ENCODE measurements at regions not wholly inside any gene's neighbourhood (a gene's known extent, or its start where the extent isn't known, plus 50 kb on each side); places are given as distances from the start of the nearest gene placed in this dataset.

DNA sequence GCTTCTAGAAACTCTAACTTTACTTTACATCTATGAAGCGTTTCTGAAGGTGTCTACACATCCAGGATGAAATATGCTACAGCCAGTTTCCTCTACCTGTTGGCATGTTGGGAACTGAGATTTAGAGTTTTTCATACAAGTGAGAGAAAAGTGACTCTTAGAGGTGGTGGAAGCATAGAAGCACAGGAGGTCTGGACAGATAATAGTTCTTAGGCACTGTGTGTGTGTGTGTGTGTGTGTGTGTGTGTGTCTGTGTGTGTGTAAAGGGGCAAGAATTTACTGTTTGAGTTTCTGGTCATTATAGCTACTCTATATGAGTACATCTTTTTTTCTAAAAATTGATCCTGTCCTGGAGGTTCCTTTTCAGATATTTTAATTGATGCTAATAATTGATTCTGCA, 110.7 kb upstream of the MTPN start:
- H3K4me1 ChIP-seq (ENCODE audit: control insufficient read depth in 4 of 4, insufficient read depth in 4 of 4, low read length in 3 of 4) = no peaks in the 10 kb centered on the region
- no peak overlapping the region for H3K4me3 ChIP-seq (ENCODE audit: low read depth in 1 of 3, low read length in 3 of 3)
- no peak for DNase-seq (ENCODE audit: low spot score)
- no peaks in the 10 kb centered on the region for H3K27me3 ChIP-seq (ENCODE audit: control insufficient read depth in 4 of 4, insufficient read depth in 4 of 4, low read length in 3 of 4)
- H3K9me3 ChIP-seq (ENCODE audit: control insufficient read depth in 4 of 4, low read length in 3 of 4) = no peaks in the 10 kb centered on the region
- TF ChIP-seq YY1 (IDR thresholded peaks at IDR 0.05) = no peak
- TF ChIP-seq HNF4G (IDR thresholded peaks at IDR 0.05) = no peak
- TF ChIP-seq SP1 (IDR thresholded peaks at IDR 0.05) = no peak
- TF ChIP-seq RAD21 (IDR thresholded peaks at IDR 0.05) = no peak
- TF ChIP-seq, protein P1, sequence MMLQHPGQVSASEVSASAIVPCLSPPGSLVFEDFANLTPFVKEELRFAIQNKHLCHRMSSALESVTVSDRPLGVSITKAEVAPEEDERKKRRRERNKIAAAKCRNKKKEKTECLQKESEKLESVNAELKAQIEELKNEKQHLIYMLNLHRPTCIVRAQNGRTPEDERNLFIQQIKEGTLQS (IDR thresholded peaks at IDR 0.05) = no peak
- TF ChIP-seq, protein P2, sequence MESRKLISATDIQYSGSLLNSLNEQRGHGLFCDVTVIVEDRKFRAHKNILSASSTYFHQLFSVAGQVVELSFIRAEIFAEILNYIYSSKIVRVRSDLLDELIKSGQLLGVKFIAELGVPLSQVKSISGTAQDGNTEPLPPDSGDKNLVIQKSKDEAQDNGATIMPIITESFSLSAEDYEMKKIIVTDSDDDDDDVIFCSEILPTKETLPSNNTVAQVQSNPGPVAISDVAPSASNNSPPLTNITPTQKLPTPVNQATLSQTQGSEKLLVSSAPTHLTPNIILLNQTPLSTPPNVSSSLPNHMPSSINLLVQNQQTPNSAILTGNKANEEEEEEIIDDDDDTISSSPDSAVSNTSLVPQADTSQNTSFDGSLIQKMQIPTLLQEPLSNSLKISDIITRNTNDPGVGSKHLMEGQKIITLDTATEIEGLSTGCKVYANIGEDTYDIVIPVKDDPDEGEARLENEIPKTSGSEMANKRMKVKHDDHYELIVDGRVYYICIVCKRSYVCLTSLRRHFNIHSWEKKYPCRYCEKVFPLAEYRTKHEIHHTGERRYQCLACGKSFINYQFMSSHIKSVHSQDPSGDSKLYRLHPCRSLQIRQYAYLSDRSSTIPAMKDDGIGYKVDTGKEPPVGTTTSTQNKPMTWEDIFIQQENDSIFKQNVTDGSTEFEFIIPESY (IDR thresholded peaks at IDR 0.05) = no peak
- no peak for TF ChIP-seq JUND (IDR thresholded peaks at IDR 0.05)
- TF ChIP-seq FOXA2 (IDR thresholded peaks at IDR 0.05) = no peak
- TF ChIP-seq RXRA (IDR thresholded peaks at IDR 0.05) = no peak
- TF ChIP-seq, protein P3, sequence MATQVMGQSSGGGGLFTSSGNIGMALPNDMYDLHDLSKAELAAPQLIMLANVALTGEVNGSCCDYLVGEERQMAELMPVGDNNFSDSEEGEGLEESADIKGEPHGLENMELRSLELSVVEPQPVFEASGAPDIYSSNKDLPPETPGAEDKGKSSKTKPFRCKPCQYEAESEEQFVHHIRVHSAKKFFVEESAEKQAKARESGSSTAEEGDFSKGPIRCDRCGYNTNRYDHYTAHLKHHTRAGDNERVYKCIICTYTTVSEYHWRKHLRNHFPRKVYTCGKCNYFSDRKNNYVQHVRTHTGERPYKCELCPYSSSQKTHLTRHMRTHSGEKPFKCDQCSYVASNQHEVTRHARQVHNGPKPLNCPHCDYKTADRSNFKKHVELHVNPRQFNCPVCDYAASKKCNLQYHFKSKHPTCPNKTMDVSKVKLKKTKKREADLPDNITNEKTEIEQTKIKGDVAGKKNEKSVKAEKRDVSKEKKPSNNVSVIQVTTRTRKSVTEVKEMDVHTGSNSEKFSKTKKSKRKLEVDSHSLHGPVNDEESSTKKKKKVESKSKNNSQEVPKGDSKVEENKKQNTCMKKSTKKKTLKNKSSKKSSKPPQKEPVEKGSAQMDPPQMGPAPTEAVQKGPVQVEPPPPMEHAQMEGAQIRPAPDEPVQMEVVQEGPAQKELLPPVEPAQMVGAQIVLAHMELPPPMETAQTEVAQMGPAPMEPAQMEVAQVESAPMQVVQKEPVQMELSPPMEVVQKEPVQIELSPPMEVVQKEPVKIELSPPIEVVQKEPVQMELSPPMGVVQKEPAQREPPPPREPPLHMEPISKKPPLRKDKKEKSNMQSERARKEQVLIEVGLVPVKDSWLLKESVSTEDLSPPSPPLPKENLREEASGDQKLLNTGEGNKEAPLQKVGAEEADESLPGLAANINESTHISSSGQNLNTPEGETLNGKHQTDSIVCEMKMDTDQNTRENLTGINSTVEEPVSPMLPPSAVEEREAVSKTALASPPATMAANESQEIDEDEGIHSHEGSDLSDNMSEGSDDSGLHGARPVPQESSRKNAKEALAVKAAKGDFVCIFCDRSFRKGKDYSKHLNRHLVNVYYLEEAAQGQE (IDR thresholded peaks at IDR 0.05) = no peak
- TF ChIP-seq GABPA (IDR thresholded peaks at IDR 0.05 in 1 of 2, conservative IDR thresholded peaks at IDR 0.05 in 1 of 2) = no peak
- TF ChIP-seq, protein P4, sequence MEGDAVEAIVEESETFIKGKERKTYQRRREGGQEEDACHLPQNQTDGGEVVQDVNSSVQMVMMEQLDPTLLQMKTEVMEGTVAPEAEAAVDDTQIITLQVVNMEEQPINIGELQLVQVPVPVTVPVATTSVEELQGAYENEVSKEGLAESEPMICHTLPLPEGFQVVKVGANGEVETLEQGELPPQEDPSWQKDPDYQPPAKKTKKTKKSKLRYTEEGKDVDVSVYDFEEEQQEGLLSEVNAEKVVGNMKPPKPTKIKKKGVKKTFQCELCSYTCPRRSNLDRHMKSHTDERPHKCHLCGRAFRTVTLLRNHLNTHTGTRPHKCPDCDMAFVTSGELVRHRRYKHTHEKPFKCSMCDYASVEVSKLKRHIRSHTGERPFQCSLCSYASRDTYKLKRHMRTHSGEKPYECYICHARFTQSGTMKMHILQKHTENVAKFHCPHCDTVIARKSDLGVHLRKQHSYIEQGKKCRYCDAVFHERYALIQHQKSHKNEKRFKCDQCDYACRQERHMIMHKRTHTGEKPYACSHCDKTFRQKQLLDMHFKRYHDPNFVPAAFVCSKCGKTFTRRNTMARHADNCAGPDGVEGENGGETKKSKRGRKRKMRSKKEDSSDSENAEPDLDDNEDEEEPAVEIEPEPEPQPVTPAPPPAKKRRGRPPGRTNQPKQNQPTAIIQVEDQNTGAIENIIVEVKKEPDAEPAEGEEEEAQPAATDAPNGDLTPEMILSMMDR (IDR thresholded peaks at IDR 0.05; ENCODE audit: low read depth, low read length, missing input control) = no peak
- TF ChIP-seq, protein P5, sequence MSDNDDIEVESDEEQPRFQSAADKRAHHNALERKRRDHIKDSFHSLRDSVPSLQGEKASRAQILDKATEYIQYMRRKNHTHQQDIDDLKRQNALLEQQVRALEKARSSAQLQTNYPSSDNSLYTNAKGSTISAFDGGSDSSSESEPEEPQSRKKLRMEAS (IDR thresholded peaks at IDR 0.05) = no peak
- TF ChIP-seq TAF1 (conservative IDR thresholded peaks at IDR 0.05) = no peak
- TF ChIP-seq HNF4A (conservative IDR thresholded peaks at IDR 0.05) = no peak
- TF ChIP-seq NR2F2 (IDR thresholded peaks at IDR 0.05) = no peak
- TF ChIP-seq FOXA1 (IDR thresholded peaks at IDR 0.05) = no peak
- TF ChIP-seq EGR1 (IDR thresholded peaks at IDR 0.05; ENCODE audit: low read depth in 2 of 2) = no peak
- WGBS = 36% methylated on average over 1 of the region's 1 CpG
- H3K9ac ChIP-seq (ENCODE audit: low read depth in 1 of 2, low read length in 2 of 2) = no peak overlapping the region
- H3K36me3 ChIP-seq (ENCODE audit: control insufficient read depth in 4 of 4, insufficient read depth in 3 of 4, low read depth in 1 of 4, low read length in 3 of 4) = no peaks in the 10 kb centered on the region
- no peak overlapping the region for H3K27ac ChIP-seq (ENCODE audit: low read depth in 1 of 2, low read length in 2 of 2)

Data from liver (tissue), 8 donors.